ENCODE measurements at regions not wholly inside any gene's neighbourhood (a gene's known extent, or its start where the extent isn't known, plus 50 kb on each side); places are given as distances from the start of the nearest gene placed in this dataset.

GRCh38 chr16:49049644-49050043 lies 232.0 kb downstream of the CBLN1 start:
- Histone ChIP-seq H3K4me3 (no peak overlapping the region), H3K27ac (no peak overlapping the region), H3K9me3 (replicated peaks) (no peaks in the 10 kb centered on the region), H3K36me3 (no peaks in the 10 kb centered on the region), H3K4me1 (no peaks in the 10 kb centered on the region), H3K27me3 (peaks cover 3% of the 10 kb centered on the region; the same call in 1 of the 2 replicates)
- no peak for DNase-seq

- Histone ChIP-seq H3K27me3 (peaks cover 3% of the 10 kb centered on the region; the same call in 1 of the 2 replicates), H3K4me3 (no peak overlapping the region), H3K9me3 (replicated peaks) (no peaks in the 10 kb centered on the region)
These were observed 232.4 kb downstream of the CBLN1 start for GRCh38 chr16:49049191-49049590.

GRCh38 chr16:49048557-49048956 lies 233.1 kb downstream of the CBLN1 start:
- no peaks in the 10 kb centered on the region for H3K36me3 ChIP-seq
- H3K4me3 ChIP-seq: no peak overlapping the region

More at GRCh38 chr16:49049191-49049590, 232.4 kb downstream of the CBLN1 start:
- no peak for DNase-seq
- H3K4me1 ChIP-seq: no peaks in the 10 kb centered on the region
- no peaks in the 10 kb centered on the region for H3K36me3 ChIP-seq
- H3K27ac ChIP-seq: no peak overlapping the region

DNA sequence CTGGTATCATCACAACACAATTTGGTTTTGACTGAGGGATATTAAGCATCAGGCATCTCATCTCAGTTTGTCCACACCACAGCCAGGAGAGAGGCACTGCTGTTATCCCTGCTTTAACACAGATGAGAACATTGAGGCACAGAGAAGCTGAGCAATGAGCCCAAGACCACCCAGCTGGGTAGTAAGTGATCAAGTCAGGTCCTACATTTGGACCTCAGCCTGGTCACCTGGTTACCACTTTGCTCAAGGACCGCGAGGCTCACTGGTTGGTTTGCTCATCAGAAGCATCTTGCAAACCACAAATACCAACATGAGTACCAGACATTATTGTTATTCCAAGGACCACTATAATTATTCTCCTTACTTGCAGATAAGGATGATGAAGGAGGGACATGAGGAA lies 245.5 kb downstream of the CBLN1 start:
- Histone ChIP-seq H3K27ac (no peak overlapping the region), H3K4me3 (no peak overlapping the region)
- DNase-seq: no peak

More at GRCh38 chr16:49048557-49048956, 233.1 kb downstream of the CBLN1 start:
- H3K4me1 ChIP-seq: no peaks in the 10 kb centered on the region
- H3K9me3 ChIP-seq (replicated peaks): no peaks in the 10 kb centered on the region
- no peak overlapping the region for H3K27ac ChIP-seq
- DNase-seq: no peak
- peaks cover 3% of the 10 kb centered on the region; the same call in 1 of the 2 replicates for H3K27me3 ChIP-seq

DNA sequence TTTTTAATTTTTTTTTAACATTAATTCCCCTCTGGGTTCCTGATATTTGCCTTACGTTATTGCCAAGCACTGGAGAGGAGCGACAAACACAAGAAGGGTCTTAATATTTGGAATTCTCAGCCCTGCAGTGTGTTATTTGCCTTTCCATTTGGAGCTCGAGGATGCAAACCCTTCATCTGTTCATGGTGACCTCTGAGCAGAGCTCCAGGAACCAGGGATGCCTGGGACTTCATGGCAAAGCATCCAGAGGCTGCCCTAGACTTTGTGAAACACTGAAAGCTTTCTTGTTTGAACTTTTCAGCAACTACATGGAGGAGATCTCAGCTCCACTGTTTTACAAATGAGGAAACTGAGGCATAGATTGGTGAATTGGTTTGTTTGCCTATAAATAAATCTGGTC lies 254.2 kb downstream of the CBLN1 start:
- no peak for DNase-seq
- H3K9me3 ChIP-seq (replicated peaks): no peaks in the 10 kb centered on the region
- no peaks in the 10 kb centered on the region; the same call in 1 of the 2 replicates for H3K27me3 ChIP-seq
- no peak overlapping the region for H3K4me3 ChIP-seq
- H3K4me1 ChIP-seq: no peaks in the 10 kb centered on the region
- no peaks in the 10 kb centered on the region for H3K36me3 ChIP-seq
- H3K27ac ChIP-seq: no peak overlapping the region

More for the DNA sequence above, 245.5 kb downstream of the CBLN1 start:
- no peaks in the 10 kb centered on the region for H3K9me3 ChIP-seq (replicated peaks)
- H3K36me3 ChIP-seq: no peaks in the 10 kb centered on the region
- no peaks in the 10 kb centered on the region for H3K27me3 ChIP-seq
- H3K4me1 ChIP-seq: no peaks in the 10 kb centered on the region

- H3K27me3 ChIP-seq: no peaks in the 10 kb centered on the region; the same call in 1 of the 2 replicates
- H3K4me3 ChIP-seq: no peak overlapping the region
- H3K27ac ChIP-seq: no peak overlapping the region
- DNase-seq: no peak
- H3K36me3 ChIP-seq: no peaks in the 10 kb centered on the region
- no peaks in the 10 kb centered on the region for H3K9me3 ChIP-seq (replicated peaks)
- no peaks in the 10 kb centered on the region for H3K4me1 ChIP-seq
These were observed 255.0 kb downstream of the CBLN1 start for GRCh38 chr16:49026566-49027181.

GRCh38 chr16:49024896-49025295 lies 256.7 kb downstream of the CBLN1 start:
- no peak for DNase-seq
- H3K4me3 ChIP-seq: no peak overlapping the region
- no peak overlapping the region for H3K27ac ChIP-seq
- H3K9me3 ChIP-seq (replicated peaks): no peaks in the 10 kb centered on the region
- no peaks in the 10 kb centered on the region for H3K4me1 ChIP-seq
- no peaks in the 10 kb centered on the region for H3K36me3 ChIP-seq
- H3K27me3 ChIP-seq: no peaks in the 10 kb centered on the region; the same call in 1 of the 2 replicates

DNA sequence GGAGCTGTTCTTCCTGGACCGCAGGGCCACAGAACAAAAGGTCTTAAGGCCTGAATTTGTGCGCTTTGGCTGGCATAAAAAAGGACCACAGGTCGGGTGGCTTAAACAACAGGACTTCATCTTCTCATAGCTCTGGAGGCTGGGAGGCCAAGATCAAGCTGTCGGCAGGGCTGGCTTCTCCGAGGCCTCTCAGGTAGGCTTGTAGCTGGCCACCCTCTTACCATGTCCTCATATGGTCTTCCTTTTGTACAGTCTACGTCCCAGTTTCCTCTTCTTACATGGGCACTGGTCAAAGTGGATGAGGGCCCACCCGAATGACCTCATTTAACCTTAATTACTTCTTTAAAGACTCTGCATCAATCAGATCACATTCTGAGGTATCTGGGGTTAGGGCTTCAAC lies 257.6 kb downstream of the CBLN1 start:
- DNase-seq: no peak
- Histone ChIP-seq H3K27ac (no peak overlapping the region), H3K9me3 (replicated peaks) (no peaks in the 10 kb centered on the region), H3K36me3 (no peaks in the 10 kb centered on the region), H3K4me3 (no peak overlapping the region), H3K27me3 (no peaks in the 10 kb centered on the region), H3K4me1 (0 out of 2 replicates have a peak, but pooled peaks cover under 1% of the 10 kb centered on the region)

- H3K27ac ChIP-seq: no peak overlapping the region
- 0 out of 2 replicates have a peak, but pooled peaks cover 5% of the 10 kb centered on the region for H3K4me1 ChIP-seq
- H3K27me3 ChIP-seq: no peaks in the 10 kb centered on the region
- H3K9me3 ChIP-seq (replicated peaks): no peaks in the 10 kb centered on the region
- no peak overlapping the region for H3K4me3 ChIP-seq
- DNase-seq: peak in 1 of 2 experiments; percentile 7
- no peaks in the 10 kb centered on the region for H3K36me3 ChIP-seq
These were observed 258.6 kb downstream of the CBLN1 start for GRCh38 chr16:49023050-49023449.

GRCh38 chr16:49022351-49022963 lies 259.2 kb downstream of the CBLN1 start:
- no peaks in the 10 kb centered on the region for H3K36me3 ChIP-seq
- H3K27ac ChIP-seq: no peak overlapping the region
- no peaks in the 10 kb centered on the region for H3K9me3 ChIP-seq (replicated peaks)
- no peaks in the 10 kb centered on the region for H3K27me3 ChIP-seq
- 0 out of 2 replicates have a peak, but pooled peaks cover 5% of the 10 kb centered on the region for H3K4me1 ChIP-seq
- DNase-seq: no peak
- H3K4me3 ChIP-seq: no peak overlapping the region

DNA sequence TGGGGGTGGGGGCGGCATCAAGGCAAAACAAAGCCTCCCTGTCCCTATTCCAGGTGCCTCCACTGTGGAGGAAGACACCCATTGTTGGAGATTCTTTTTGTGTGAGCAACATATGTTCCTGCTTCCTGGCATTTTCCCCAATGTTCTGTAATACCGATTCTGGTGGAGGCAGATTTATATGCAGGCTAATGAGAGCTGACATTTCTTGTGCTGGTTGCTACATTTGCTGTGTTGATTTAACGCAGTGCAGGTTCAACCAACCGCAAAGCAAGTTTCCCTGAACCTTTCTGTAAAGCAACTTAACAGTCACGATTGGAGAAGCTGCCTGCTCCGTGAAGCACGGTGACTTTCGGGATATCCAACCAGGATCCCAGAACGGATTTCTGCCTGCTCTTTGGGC lies 260.5 kb downstream of the CBLN1 start:
- H3K27me3 ChIP-seq: no peaks in the 10 kb centered on the region
- no peak for DNase-seq
- 0 out of 2 replicates have a peak, but pooled peaks cover 5% of the 10 kb centered on the region for H3K4me1 ChIP-seq
- no peaks in the 10 kb centered on the region for H3K9me3 ChIP-seq (replicated peaks)
- no peak overlapping the region for H3K27ac ChIP-seq
- no peaks in the 10 kb centered on the region for H3K36me3 ChIP-seq
- no peak overlapping the region for H3K4me3 ChIP-seq

- Histone ChIP-seq H3K36me3 (no peaks in the 10 kb centered on the region), H3K27me3 (no peaks in the 10 kb centered on the region), H3K27ac (no peak overlapping the region), H3K4me1 (0 out of 2 replicates have a peak, but pooled peaks cover 5% of the 10 kb centered on the region), H3K4me3 (no peak overlapping the region), H3K9me3 (replicated peaks) (no peaks in the 10 kb centered on the region)
- DNase-seq: no peak
These were observed 261.2 kb downstream of the CBLN1 start for GRCh38 chr16:49020436-49020835.

DNA sequence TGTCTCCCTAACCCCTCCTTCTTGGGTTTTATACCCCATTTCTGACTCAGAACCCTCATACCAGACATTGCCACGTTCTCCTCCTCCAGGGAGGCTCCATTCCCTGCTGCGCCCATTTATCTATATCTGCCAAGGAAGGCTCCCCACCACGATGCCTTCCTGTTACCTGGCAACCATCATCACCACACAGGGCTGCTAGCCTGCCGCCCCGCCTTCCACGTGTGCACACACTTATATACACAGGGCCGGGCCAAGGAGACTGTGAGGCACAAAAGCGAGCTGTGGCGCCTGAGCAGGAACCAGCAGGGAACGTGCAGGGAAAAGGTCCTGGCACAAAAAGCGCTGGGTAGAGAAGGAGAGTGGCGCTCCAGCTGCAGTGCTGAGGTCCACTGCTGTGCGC lies 261.8 kb downstream of the CBLN1 start:
- Histone ChIP-seq H3K4me1 (0 out of 2 replicates have a peak, but pooled peaks cover 5% of the 10 kb centered on the region), H3K9me3 (replicated peaks) (no peaks in the 10 kb centered on the region), H3K27me3 (no peaks in the 10 kb centered on the region), H3K36me3 (no peaks in the 10 kb centered on the region), H3K4me3 (no peak overlapping the region), H3K27ac (no peak overlapping the region)
- DNase-seq: no peak

DNA sequence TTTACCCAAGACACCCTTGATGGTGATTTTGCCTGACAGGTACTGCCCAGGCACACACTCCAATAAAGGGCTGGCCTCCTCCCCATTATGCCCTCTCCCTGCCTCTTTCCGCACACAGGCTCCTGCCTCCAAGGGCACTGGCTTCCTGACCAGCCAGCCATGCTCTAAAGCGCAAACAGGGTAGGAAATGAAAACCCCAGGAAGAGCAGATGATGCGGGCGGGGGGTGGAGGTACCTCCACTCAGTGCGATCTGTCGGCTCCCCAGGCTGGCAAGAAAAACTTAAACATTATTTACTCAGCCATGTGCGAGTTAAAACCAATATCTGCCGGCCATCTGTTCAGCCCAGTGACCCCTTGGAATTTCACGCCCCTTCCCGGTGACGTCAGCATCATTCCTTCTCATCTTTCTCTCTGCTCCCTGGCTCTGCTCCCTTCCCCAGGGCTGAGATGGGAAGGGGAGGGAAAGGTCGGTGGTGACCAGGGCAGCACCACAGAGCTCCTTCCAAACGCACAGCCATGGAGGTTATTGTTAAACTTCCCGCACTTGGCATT lies 262.5 kb downstream of the CBLN1 start:
- H3K9me3 ChIP-seq (replicated peaks): no peaks in the 10 kb centered on the region
- no peak overlapping the region for H3K27ac ChIP-seq
- no peak overlapping the region for H3K4me3 ChIP-seq
- peak; percentile 59 to 78 for DNase-seq
- H3K36me3 ChIP-seq: no peaks in the 10 kb centered on the region
- H3K4me1 ChIP-seq: 0 out of 2 replicates have a peak, but pooled peaks cover 5% of the 10 kb centered on the region
- no peaks in the 10 kb centered on the region for H3K27me3 ChIP-seq

DNA sequence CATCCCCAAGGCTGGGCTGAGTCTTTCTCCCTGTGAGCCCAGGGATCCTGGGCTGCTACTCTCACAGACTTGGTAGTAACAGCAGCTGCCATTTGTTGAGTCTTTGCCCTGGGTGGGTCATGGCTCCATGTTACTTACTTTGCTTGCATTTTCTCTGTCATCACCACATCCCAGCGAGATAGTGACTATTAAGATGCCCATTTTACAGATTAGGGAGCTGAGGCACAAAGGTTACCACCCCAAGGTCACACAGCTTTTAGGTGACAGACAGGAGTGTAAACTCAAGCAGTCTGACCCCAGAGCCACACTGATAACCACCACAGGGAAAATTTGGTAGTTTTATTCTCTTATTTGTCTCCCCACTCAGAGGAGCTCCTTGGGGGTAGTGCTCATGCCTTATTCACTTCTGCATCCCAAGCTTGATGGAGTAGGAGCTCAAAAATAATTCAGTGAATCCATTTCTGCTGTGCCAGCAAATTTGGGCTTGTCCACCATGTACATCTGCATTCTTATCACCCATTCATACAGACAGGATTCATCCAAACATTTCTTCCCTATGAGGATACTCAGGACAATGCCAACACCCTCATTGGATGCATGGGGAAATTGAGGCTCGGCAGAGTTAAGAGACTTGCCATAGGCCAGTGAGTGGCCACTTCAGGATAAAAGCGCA lies 263.2 kb downstream of the CBLN1 start:
- no peaks in the 10 kb centered on the region for H3K27me3 ChIP-seq
- H3K9me3 ChIP-seq (replicated peaks): no peaks in the 10 kb centered on the region
- no peaks in the 10 kb centered on the region for H3K36me3 ChIP-seq
- DNase-seq: no peak
- no peak overlapping the region for H3K27ac ChIP-seq
- no peak overlapping the region for H3K4me3 ChIP-seq
- H3K4me1 ChIP-seq: 0 out of 2 replicates have a peak, but pooled peaks cover 5% of the 10 kb centered on the region

All from SJCRH30 (cell line).